SU-DHL-6 (cell line): ENCODE measurements at regions not wholly inside any gene's neighbourhood (a gene's known extent, or its start where the extent isn't known, plus 50 kb on each side); places are given as distances from the start of the nearest gene placed in this dataset.

Experiments
- H2AFZ ChIP-seq: fragments of 200-600 bp; sonication (generic); 2 replicates; pipeline ENCODE4 v1.6.1; 2014; ENCODE audit warnings: low read depth, mild to moderate bottlenecking, moderate library complexity, mixed read lengths, antibody characterized with exemption, low read length; ENCODE audit not compliant: severe bottlenecking
- H3F3A ChIP-seq: fragments of 200-600 bp; shearing (Covaris generic); 2 replicates; pipeline ENCODE4 v1.6.0; 2016; ENCODE audit warnings: antibody characterized with exemption, mild to moderate bottlenecking; ENCODE audit not compliant: insufficient read depth
- H3K27ac ChIP-seq: fragments of 200-600 bp; sonication (generic); 2 replicates; pipeline ENCODE4 v1.5.1; 2016; ENCODE audit warnings: low read depth, mild to moderate bottlenecking, low read length, moderate library complexity, mixed read lengths
- H3K27me3 ChIP-seq: fragments of 200-600 bp; sonication (generic), shearing (Covaris generic); 2 replicates; pipeline ENCODE4 v1.6.0; 2014; ENCODE audit warnings: mild to moderate bottlenecking, low read length
- H3K36me3 ChIP-seq: fragments of 200-600 bp; sonication (generic); 2 replicates; pipeline ENCODE4 v1.6.1; 2014; ENCODE audit warnings: mild to moderate bottlenecking, low read length, mixed read lengths
- H3K4me2 ChIP-seq: fragments of 300-600, 200-600 bp; shearing (Covaris generic), sonication (generic); 2 replicates; pipeline ENCODE4 v1.6.0; 2014; ENCODE audit warnings: low read length, low read depth, mild to moderate bottlenecking; ENCODE audit not compliant: poor library complexity, severe bottlenecking
- H3K4me3 ChIP-seq: fragments of 200-600 bp; sonication (generic); 2 replicates; pipeline ENCODE4 v1.5.1; 2014; ENCODE audit warnings: antibody characterized with exemption, low read length, mild to moderate bottlenecking, mixed read lengths; ENCODE audit not compliant: insufficient read depth, poor library complexity, severe bottlenecking
- H3K79me2 ChIP-seq: fragments of 200-600 bp; sonication (generic); 2 replicates; pipeline ENCODE4 v1.6.1; 2014; ENCODE audit warnings: mild to moderate bottlenecking, low read length, moderate library complexity; ENCODE audit not compliant: insufficient read depth
- H3K9ac ChIP-seq: fragments of 200-600 bp; sonication (generic); 2 replicates; pipeline ENCODE4 v1.7.0; 2014; ENCODE audit warnings: mild to moderate bottlenecking, low read length
- H3K9me2 ChIP-seq: fragments of 200-600 bp; sonication (generic); replicated peaks from 2 replicates; pipeline ENCODE4 v1.6.1; 2014; ENCODE audit warnings: low read length; ENCODE audit not compliant: insufficient read depth
- H3K9me3 ChIP-seq: fragments of 200-600 bp; sonication (generic); 2 replicates; pipeline ENCODE4 v1.6.1; 2014; ENCODE audit warnings: low read length, mixed read lengths; ENCODE audit not compliant: insufficient read depth
- H4K20me1 ChIP-seq: fragments of 200-600 bp; sonication (generic); 2 replicates; pipeline ENCODE4 v1.6.1; 2014; ENCODE audit warnings: low read depth, mild to moderate bottlenecking, antibody characterized with exemption, low read length, moderate library complexity, mixed read lengths
- CTCF ChIP-seq: fragments of 200-600 bp; sonication (generic); IDR thresholded peaks from one replicate; pipeline ENCODE4 v1.5.1; 2017; ENCODE audit warnings: antibody characterized with exemption, mild to moderate bottlenecking, low read length, moderate library complexity; ENCODE audit not compliant: insufficient read depth, poor library complexity, severe bottlenecking
- EZH2phosphoT487 ChIP-seq: fragments of 200-600 bp; sonication (generic), shearing (Covaris generic); conservative IDR thresholded peaks from 2 replicates; pipeline ENCODE4 v1.6.1; 2018; ENCODE audit warnings: mild to moderate bottlenecking, antibody characterized with exemption, low read length, moderate library complexity, mixed read lengths

- TF ChIP-seq EZH2phosphoT487 (no peak), CTCF (no peak)
- Histone ChIP-seq H3K36me3 (no peaks in the 10 kb centered on the region), H3K27me3 (no peaks in the 10 kb centered on the region), H3K4me2 (no peak overlapping the region), H3K9ac (no peak overlapping the region), H3F3A (no peaks in the 10 kb centered on the region), H3K9me3 (no peaks in the 10 kb centered on the region), H2AFZ (no peak overlapping the region), H3K4me3 (no peak overlapping the region), H3K79me2 (no peaks in the 10 kb centered on the region), H4K20me1 (no peaks in the 10 kb centered on the region), H3K27ac (no peak overlapping the region), H3K9me2 (no peaks in the 10 kb centered on the region)
Observed at GRCh38 chr11:42482822-42483221, 829.0 kb upstream of the API5 start.

GRCh38 chr11:42490506-42490905 lies 821.3 kb upstream of the API5 start:
- Histone ChIP-seq H3K36me3 (no peaks in the 10 kb centered on the region), H3K27me3 (no peaks in the 10 kb centered on the region), H3K27ac (no peak overlapping the region), H4K20me1 (no peaks in the 10 kb centered on the region), H3K9me2 (no peaks in the 10 kb centered on the region), H3K4me3 (no peak overlapping the region), H3F3A (no peaks in the 10 kb centered on the region), H3K4me2 (no peak overlapping the region), H3K79me2 (no peaks in the 10 kb centered on the region), H2AFZ (no peak overlapping the region), H3K9ac (no peak overlapping the region), H3K9me3 (no peaks in the 10 kb centered on the region)
- TF ChIP-seq CTCF (no peak), EZH2phosphoT487 (no peak)

- Histone ChIP-seq H3K27ac (no peak overlapping the region), H3F3A (no peaks in the 10 kb centered on the region), H3K4me3 (no peak overlapping the region), H3K9me2 (no peaks in the 10 kb centered on the region), H2AFZ (no peak overlapping the region), H3K4me2 (no peak overlapping the region), H3K79me2 (no peaks in the 10 kb centered on the region), H3K9ac (no peak overlapping the region), H3K9me3 (no peaks in the 10 kb centered on the region), H4K20me1 (no peaks in the 10 kb centered on the region), H3K27me3 (no peaks in the 10 kb centered on the region), H3K36me3 (no peaks in the 10 kb centered on the region)
- TF ChIP-seq CTCF = no peak
- no peak for TF ChIP-seq EZH2phosphoT487
Observed at GRCh38 chr11:42494459-42494858, 817.3 kb upstream of the API5 start.

GRCh38 chr11:42498971-42499370 lies 812.8 kb upstream of the API5 start:
- no peak overlapping the region for H3K4me2 ChIP-seq
- TF ChIP-seq EZH2phosphoT487 = no peak
- TF ChIP-seq CTCF = no peak
- H3K9me3 ChIP-seq = no peaks in the 10 kb centered on the region
- H3K36me3 ChIP-seq = no peaks in the 10 kb centered on the region
- H3K9ac ChIP-seq = no peak overlapping the region
- no peaks in the 10 kb centered on the region for H4K20me1 ChIP-seq
- no peaks in the 10 kb centered on the region for H3K27me3 ChIP-seq
- H3K27ac ChIP-seq = no peak overlapping the region
- H3K4me3 ChIP-seq = no peak overlapping the region
- no peak overlapping the region for H2AFZ ChIP-seq
- no peaks in the 10 kb centered on the region for H3K79me2 ChIP-seq
- no peaks in the 10 kb centered on the region for H3K9me2 ChIP-seq
- H3F3A ChIP-seq = no peaks in the 10 kb centered on the region
